SK-N-SH (cell line): ENCODE measurements at regions not wholly inside any gene's neighbourhood (a gene's known extent, or its start where the extent isn't known, plus 50 kb on each side); places are given as distances from the start of the nearest gene placed in this dataset.

Source experiments
- CTCF ChIA-PET: fragments of 300-600, 350-600 bp; formaldehyde crosslinking; extraction: SDS; loops from one replicate; lab custom pipeline; 2021; lab: Yijun Ruan, JAX
- POLR2A ChIA-PET: fragments of 350-600 bp; sonication (Branson Sonifier 250); formaldehyde crosslinking; extraction: SDS; loops from one replicate; lab custom pipeline; 2020; ENCODE audit warnings: antibody characterized with exemption, inconsistent platforms; lab: Yijun Ruan, JAX
- DNase-seq: peaks from one replicate; pipeline ENCODE4 v3.0.0; 2012
- H2AFZ ChIP-seq: fragments of 200-600 bp; sonication (generic); 2 replicates; pipeline ENCODE4 v1.8.1; 2016; ENCODE audit warnings: antibody characterized with exemption, mild to moderate bottlenecking, low read depth
- H3F3A ChIP-seq: fragments of 200-600 bp; sonication (generic); replicated peaks from 2 replicates; pipeline ENCODE3; 2016; ENCODE audit warnings: antibody characterized with exemption, mild to moderate bottlenecking; ENCODE audit not compliant: insufficient read depth
- H3K27ac ChIP-seq, 2 experiments: fragments of 200-500 bp in 1 of 2; fragments of 200-600 bp in 1 of 2; sonication (Bioruptor generic) in 1 of 2; sonication (generic), shearing (Covaris generic) in 1 of 2; 2 replicates each; pipeline versions ENCODE4 v1.5.1 to v1.6.1; 2014 to 2016; ENCODE audit warnings: low read depth in 2 of 2, inconsistent platforms in 1 of 2, low read length in 1 of 2, mild to moderate bottlenecking in 1 of 2, mixed read lengths in 1 of 2
- H3K27me3 ChIP-seq: fragments of 200-600 bp; sonication (generic), shearing (Covaris generic); 2 replicates; pipeline ENCODE4 v1.6.1; 2016; ENCODE audit warnings: mixed run types; ENCODE audit not compliant: insufficient read depth
- H3K36me3 ChIP-seq, 2 experiments: fragments of 200-500 bp in 1 of 2; fragments of 200-600 bp in 1 of 2; sonication (Bioruptor generic) in 1 of 2; sonication (generic) in 1 of 2; replicated peaks in 1 of 2; 2 replicates each; pipeline versions ENCODE3 to v1.5.1; 2014 to 2016; ENCODE audit warnings: low read length in 1 of 2, mild to moderate bottlenecking in 1 of 2; ENCODE audit not compliant: insufficient read depth in 2 of 2, control insufficient read depth in 1 of 2
- H3K4me1 ChIP-seq, 2 experiments: fragments of 200-500 bp in 1 of 2; fragments of 200-600 bp in 1 of 2; sonication (Bioruptor generic) in 1 of 2; sonication (generic), shearing (Covaris generic) in 1 of 2; 2 replicates each; pipeline versions ENCODE4 v1.5.1 to v1.6.1; 2014 to 2016; ENCODE audit warnings: low read depth in 1 of 2, low read length in 1 of 2, mixed run types in 1 of 2; ENCODE audit not compliant: insufficient read depth in 2 of 2, control insufficient read depth in 1 of 2
- H3K4me2 ChIP-seq: fragments of 200-600 bp; sonication (generic), shearing (Covaris generic); 2 replicates; pipeline ENCODE4 v1.6.1; 2017; ENCODE audit warnings: mixed run types
- H3K4me3 ChIP-seq, 2 experiments: fragments of 200-500 bp in 1 of 2; fragments of 200-600 bp in 1 of 2; sonication (Bioruptor generic) in 1 of 2; sonication (generic), shearing (Covaris generic) in 1 of 2; 2 replicates each; pipeline versions ENCODE4 v1.5.1 to v1.8.1; 2014 to 2016; ENCODE audit warnings: low read depth in 2 of 2, inconsistent platforms in 1 of 2, low read length in 1 of 2, mild to moderate bottlenecking in 1 of 2, mixed read lengths in 1 of 2, moderate library complexity in 1 of 2
- H3K79me2 ChIP-seq: fragments of 200-600 bp; sonication (generic); 2 replicates; pipeline ENCODE4 v1.8.1; 2017; ENCODE audit warnings: mild to moderate bottlenecking; ENCODE audit not compliant: insufficient read depth
- H3K9ac ChIP-seq: fragments of 200-600 bp; sonication (generic); 2 replicates; pipeline ENCODE4 v1.6.1; 2017; ENCODE audit warnings: mixed run types
- H3K9me2 ChIP-seq: fragments of 200-600 bp; sonication (generic); 2 replicates; pipeline ENCODE4 v1.6.1; 2017; ENCODE audit warnings: mixed run types
- H3K9me3 ChIP-seq: fragments of 200-600 bp; sonication (generic); 2 replicates; pipeline ENCODE4 v1.6.1; 2017; ENCODE audit warnings: mixed run types, mild to moderate bottlenecking, moderate library complexity
- H4K20me1 ChIP-seq: fragments of 200-600 bp; sonication (generic); 2 replicates; pipeline ENCODE4 v1.6.1; 2017; ENCODE audit warnings: mild to moderate bottlenecking, mixed run types; ENCODE audit not compliant: insufficient read depth
- CHD2 ChIP-seq: fragments of 150-350 bp; IDR thresholded peaks from 2 replicates; pipeline ENCODE4 v1.6.1; 2018; ENCODE audit warnings: low read length; ENCODE audit not compliant: partially characterized antibody
- ELF1 ChIP-seq: IDR thresholded peaks from 2 replicates; pipeline ENCODE4 v1.4.0; 2012
- EP300 ChIP-seq, 2 experiments: IDR thresholded peaks; 2 replicates each; pipeline versions ENCODE4 v1.4.0 to v1.6.1; 2012; ENCODE audit warnings: borderline replicate concordance in 1 of 2, low read depth in 1 of 2, low read length in 1 of 2
- EZH2phosphoT487 ChIP-seq: fragments of 200-600 bp; sonication (generic); IDR thresholded peaks from 2 replicates; pipeline ENCODE4 v1.6.1; 2017; ENCODE audit warnings: low read depth, mixed run types, mild to moderate bottlenecking, antibody characterized with exemption, moderate library complexity, borderline replicate concordance
- FOSL2 ChIP-seq: IDR thresholded peaks from 2 replicates; pipeline ENCODE4 v1.4.0; 2012; ENCODE audit warnings: low read depth, mild to moderate bottlenecking, moderate library complexity, borderline replicate concordance
- GABPA ChIP-seq: IDR thresholded peaks from 2 replicates; pipeline ENCODE4 v1.4.0; 2012; ENCODE audit warnings: low read depth, mild to moderate bottlenecking
- GATA2 ChIP-seq: sonication (generic); formaldehyde crosslinking; IDR thresholded peaks from 2 replicates; pipeline ENCODE4 v1.5.0; 2020; ENCODE audit warnings: mild to moderate bottlenecking, missing genetic modification reagents
- JUND ChIP-seq: IDR thresholded peaks from 2 replicates; pipeline ENCODE4 v1.4.0; 2012
- MEF2A ChIP-seq: IDR thresholded peaks from 2 replicates; pipeline ENCODE4 v1.4.0; 2012; ENCODE audit warnings: low read depth, borderline replicate concordance
- NRF1 ChIP-seq: IDR thresholded peaks from 2 replicates; pipeline ENCODE4 v1.6.1; 2012; ENCODE audit warnings: low read depth, mild to moderate bottlenecking, low read length
- POLR2AphosphoS5 ChIP-seq: IDR thresholded peaks from 2 replicates; pipeline ENCODE4 v1.6.1; 2012; ENCODE audit warnings: low read depth, low read length
- RAD21 ChIP-seq: IDR thresholded peaks from 2 replicates; pipeline ENCODE4 v1.6.1; 2012; ENCODE audit warnings: mild to moderate bottlenecking, low read length
- SIN3A ChIP-seq: IDR thresholded peaks from 2 replicates; pipeline ENCODE4 v1.6.1; 2012; ENCODE audit warnings: low read depth, mild to moderate bottlenecking, low read length, moderate library complexity, borderline replicate concordance
- TAF1 ChIP-seq: IDR thresholded peaks from 2 replicates; pipeline ENCODE4 v1.6.1; 2012; ENCODE audit warnings: low read depth, mild to moderate bottlenecking, low read length, moderate library complexity, borderline replicate concordance
- TEAD4 ChIP-seq: IDR thresholded peaks from 2 replicates; pipeline ENCODE4 v1.4.0; 2012; ENCODE audit warnings: mild to moderate bottlenecking, borderline replicate concordance; ENCODE audit not compliant: insufficient read depth
- WGBS: methylation state at CpG from one replicate; pipeline ENCODE4 v1.1.6; 2017; ENCODE audit warnings: low lambda C conversion rate; 5-methylcytosine and 5-hydroxymethylcytosine counted together
- TF ChIP-seq, protein P1 (sequence below): fragments of 150-350 bp; IDR thresholded peaks from 2 replicates; pipeline ENCODE4 v1.6.1; 2017; ENCODE audit warnings: antibody characterized with exemption, low read length, low read depth, borderline replicate concordance
- TF ChIP-seq, protein P2 (sequence below): IDR thresholded peaks from 2 replicates; pipeline ENCODE4; 2012
- TF ChIP-seq, protein P3 (sequence below): fragments of 150-350 bp; IDR thresholded peaks from 2 replicates; pipeline ENCODE4 v1.6.1; 2016; ENCODE audit warnings: mild to moderate bottlenecking, low read depth, low read length
- TF ChIP-seq, protein P4 (sequence below): fragments of 200-600 bp; sonication (generic); IDR thresholded peaks from 2 replicates; pipeline ENCODE4 v1.6.1; 2017; ENCODE audit warnings: antibody characterized with exemption, mild to moderate bottlenecking, moderate library complexity
- TF ChIP-seq, protein P5 (sequence below): IDR thresholded peaks from 2 replicates; pipeline ENCODE4 v1.4.0; 2012; ENCODE audit warnings: low read depth
- TF ChIP-seq, protein P6 (sequence below): IDR thresholded peaks from 2 replicates; pipeline ENCODE4 v1.4.0; 2012; ENCODE audit warnings: low read depth, borderline replicate concordance

DNA sequence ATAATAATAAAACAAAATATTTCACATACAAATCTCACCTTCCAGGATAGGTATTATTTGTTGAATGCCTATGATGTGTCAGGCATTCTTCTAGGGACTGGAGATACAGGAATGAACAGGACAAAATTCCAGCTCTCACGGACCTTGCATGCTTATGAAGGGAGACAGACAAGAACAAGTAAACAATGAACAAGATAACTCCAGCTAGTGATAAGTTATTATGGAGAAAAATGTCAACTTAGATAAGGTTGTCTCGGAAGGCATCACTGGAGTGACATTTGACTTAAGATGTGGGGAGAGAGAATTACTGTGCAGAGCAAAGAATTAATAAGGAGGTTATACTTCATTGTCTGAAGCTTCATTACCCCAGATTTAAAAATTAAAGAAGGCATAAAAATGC lies 836.7 kb downstream of the SOCS6 start:
- Histone ChIP-seq H2AFZ (no peak overlapping the region), H3K27me3 (no peaks in the 10 kb centered on the region), H3F3A (no peaks in the 10 kb centered on the region), H3K4me1 (no peaks in the 10 kb centered on the region), H3K4me3 (no peak overlapping the region), H3K36me3 (no peaks in the 10 kb centered on the region), H3K27ac (no peak overlapping the region), H3K9ac (no peak overlapping the region), H3K9me2 (no peaks in the 10 kb centered on the region), H3K9me3 (peaks cover 8% of the 10 kb centered on the region; the same call in 1 of the 2 replicates), H3K4me2 (no peak overlapping the region), H4K20me1 (no peaks in the 10 kb centered on the region), H3K79me2 (no peaks in the 10 kb centered on the region)
- WGBS = 68% methylated on average over 2 of the region's 2 CpGs
- DNase-seq = no peak
- TF ChIP-seq CHD2 (no peak), EZH2phosphoT487 (no peak), FOSL2 (no peak), GATA2 (no peak), SIN3A (no peak), EP300 (IDR thresholded peaks at IDR 0.05; ENCODE audit: borderline replicate concordance in 1 of 2, low read depth in 1 of 2, low read length in 1 of 2) (no peak), JUND (no peak), POLR2AphosphoS5 (no peak), RAD21 (no peak)
- TF ChIP-seq, protein P1, sequence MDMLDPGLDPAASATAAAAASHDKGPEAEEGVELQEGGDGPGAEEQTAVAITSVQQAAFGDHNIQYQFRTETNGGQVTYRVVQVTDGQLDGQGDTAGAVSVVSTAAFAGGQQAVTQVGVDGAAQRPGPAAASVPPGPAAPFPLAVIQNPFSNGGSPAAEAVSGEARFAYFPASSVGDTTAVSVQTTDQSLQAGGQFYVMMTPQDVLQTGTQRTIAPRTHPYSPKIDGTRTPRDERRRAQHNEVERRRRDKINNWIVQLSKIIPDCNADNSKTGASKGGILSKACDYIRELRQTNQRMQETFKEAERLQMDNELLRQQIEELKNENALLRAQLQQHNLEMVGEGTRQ = no peak
- ChIA-PET POLR2A (no interaction called here), CTCF (no interaction called here)

DNA sequence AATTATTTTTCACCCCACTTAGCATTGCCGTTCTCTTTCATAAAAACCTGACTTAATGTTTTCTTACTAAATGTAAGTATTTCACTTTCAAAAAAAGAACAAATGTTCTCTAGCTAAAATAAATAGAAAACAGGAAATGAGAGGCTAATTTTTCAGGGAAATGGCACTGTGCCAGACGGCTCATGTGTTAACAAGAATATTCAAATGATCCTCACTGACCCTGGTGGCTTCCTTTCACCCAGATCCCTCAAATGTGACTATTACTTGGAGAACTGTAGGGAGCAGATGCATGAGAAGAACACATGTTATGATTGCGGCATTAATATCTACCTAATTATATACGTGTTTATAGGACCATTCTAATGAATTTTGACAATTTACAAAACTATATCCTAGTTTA lies 827.7 kb downstream of the SOCS6 start:
- Histone ChIP-seq H3K27me3 (no peaks in the 10 kb centered on the region), H3F3A (no peaks in the 10 kb centered on the region), H3K4me3 (no peak overlapping the region), H3K4me2 (no peak overlapping the region), H3K36me3 (no peaks in the 10 kb centered on the region), H3K27ac (no peak overlapping the region), H3K9me2 (no peaks in the 10 kb centered on the region), H2AFZ (no peak overlapping the region), H3K79me2 (no peaks in the 10 kb centered on the region), H4K20me1 (no peaks in the 10 kb centered on the region), H3K9ac (no peak overlapping the region), H3K9me3 (0 out of 2 replicates have a peak, but pooled peaks cover 5% of the 10 kb centered on the region), H3K4me1 (no peaks in the 10 kb centered on the region)
- DNase-seq = no peak
- WGBS = 88% methylated on average over 4 of the region's 4 CpGs
- ChIA-PET POLR2A (no interaction called here), CTCF (no interaction called here)
- TF ChIP-seq EP300 (IDR thresholded peaks at IDR 0.05; ENCODE audit: borderline replicate concordance in 1 of 2, low read depth in 1 of 2, low read length in 1 of 2) (no peak), TEAD4 (no peak), GABPA (no peak), NRF1 (no peak), TAF1 (no peak), MEF2A (no peak), JUND (no peak), FOSL2 (no peak), POLR2AphosphoS5 (no peak), ELF1 (no peak), RAD21 (no peak), CHD2 (no peak)
- TF ChIP-seq, protein P2, sequence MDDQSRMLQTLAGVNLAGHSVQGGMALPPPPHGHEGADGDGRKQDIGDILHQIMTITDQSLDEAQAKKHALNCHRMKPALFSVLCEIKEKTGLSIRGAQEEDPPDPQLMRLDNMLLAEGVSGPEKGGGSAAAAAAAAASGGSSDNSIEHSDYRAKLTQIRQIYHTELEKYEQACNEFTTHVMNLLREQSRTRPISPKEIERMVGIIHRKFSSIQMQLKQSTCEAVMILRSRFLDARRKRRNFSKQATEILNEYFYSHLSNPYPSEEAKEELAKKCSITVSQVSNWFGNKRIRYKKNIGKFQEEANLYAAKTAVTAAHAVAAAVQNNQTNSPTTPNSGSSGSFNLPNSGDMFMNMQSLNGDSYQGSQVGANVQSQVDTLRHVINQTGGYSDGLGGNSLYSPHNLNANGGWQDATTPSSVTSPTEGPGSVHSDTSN = no peak
- TF ChIP-seq, protein P3, sequence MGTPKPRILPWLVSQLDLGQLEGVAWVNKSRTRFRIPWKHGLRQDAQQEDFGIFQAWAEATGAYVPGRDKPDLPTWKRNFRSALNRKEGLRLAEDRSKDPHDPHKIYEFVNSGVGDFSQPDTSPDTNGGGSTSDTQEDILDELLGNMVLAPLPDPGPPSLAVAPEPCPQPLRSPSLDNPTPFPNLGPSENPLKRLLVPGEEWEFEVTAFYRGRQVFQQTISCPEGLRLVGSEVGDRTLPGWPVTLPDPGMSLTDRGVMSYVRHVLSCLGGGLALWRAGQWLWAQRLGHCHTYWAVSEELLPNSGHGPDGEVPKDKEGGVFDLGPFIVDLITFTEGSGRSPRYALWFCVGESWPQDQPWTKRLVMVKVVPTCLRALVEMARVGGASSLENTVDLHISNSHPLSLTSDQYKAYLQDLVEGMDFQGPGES = no peak
- TF ChIP-seq, protein P4, sequence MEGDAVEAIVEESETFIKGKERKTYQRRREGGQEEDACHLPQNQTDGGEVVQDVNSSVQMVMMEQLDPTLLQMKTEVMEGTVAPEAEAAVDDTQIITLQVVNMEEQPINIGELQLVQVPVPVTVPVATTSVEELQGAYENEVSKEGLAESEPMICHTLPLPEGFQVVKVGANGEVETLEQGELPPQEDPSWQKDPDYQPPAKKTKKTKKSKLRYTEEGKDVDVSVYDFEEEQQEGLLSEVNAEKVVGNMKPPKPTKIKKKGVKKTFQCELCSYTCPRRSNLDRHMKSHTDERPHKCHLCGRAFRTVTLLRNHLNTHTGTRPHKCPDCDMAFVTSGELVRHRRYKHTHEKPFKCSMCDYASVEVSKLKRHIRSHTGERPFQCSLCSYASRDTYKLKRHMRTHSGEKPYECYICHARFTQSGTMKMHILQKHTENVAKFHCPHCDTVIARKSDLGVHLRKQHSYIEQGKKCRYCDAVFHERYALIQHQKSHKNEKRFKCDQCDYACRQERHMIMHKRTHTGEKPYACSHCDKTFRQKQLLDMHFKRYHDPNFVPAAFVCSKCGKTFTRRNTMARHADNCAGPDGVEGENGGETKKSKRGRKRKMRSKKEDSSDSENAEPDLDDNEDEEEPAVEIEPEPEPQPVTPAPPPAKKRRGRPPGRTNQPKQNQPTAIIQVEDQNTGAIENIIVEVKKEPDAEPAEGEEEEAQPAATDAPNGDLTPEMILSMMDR = no peak
- TF ChIP-seq, protein P5, sequence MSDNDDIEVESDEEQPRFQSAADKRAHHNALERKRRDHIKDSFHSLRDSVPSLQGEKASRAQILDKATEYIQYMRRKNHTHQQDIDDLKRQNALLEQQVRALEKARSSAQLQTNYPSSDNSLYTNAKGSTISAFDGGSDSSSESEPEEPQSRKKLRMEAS = no peak
- TF ChIP-seq, protein P6, sequence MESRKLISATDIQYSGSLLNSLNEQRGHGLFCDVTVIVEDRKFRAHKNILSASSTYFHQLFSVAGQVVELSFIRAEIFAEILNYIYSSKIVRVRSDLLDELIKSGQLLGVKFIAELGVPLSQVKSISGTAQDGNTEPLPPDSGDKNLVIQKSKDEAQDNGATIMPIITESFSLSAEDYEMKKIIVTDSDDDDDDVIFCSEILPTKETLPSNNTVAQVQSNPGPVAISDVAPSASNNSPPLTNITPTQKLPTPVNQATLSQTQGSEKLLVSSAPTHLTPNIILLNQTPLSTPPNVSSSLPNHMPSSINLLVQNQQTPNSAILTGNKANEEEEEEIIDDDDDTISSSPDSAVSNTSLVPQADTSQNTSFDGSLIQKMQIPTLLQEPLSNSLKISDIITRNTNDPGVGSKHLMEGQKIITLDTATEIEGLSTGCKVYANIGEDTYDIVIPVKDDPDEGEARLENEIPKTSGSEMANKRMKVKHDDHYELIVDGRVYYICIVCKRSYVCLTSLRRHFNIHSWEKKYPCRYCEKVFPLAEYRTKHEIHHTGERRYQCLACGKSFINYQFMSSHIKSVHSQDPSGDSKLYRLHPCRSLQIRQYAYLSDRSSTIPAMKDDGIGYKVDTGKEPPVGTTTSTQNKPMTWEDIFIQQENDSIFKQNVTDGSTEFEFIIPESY = no peak
